ENCODE measurements at regions not wholly inside any gene's neighbourhood (a gene's known extent, or its start where the extent isn't known, plus 50 kb on each side); places are given as distances from the start of the nearest gene placed in this dataset.

- no peaks in the 10 kb centered on the region for H3K36me3 Mint-ChIP-seq
- DNase-seq, result no peak
- Histone ChIP-seq H3K9me3 (no peaks in the 10 kb centered on the region), H3K36me3 (ENCODE audit: control insufficient read depth in 2 of 2, extremely low read depth in 1 of 2, insufficient read depth in 1 of 2, low read length in 1 of 2) (no peaks in the 10 kb centered on the region), H3K4me1 (ENCODE audit: control insufficient read depth in 1 of 2, extremely low read depth in 1 of 2, insufficient read depth in 2 of 2, low read length in 2 of 2) (no peaks in the 10 kb centered on the region), H3K27me3 (replicated peaks in 1 of 2; ENCODE audit: control insufficient read depth in 2 of 2, extremely low read depth in 1 of 2, insufficient read depth in 2 of 2, low read length in 1 of 2) (peaks cover 0 to 2% of the 10 kb centered on the region in 2 experiments), H3K4me3 (ENCODE audit: control insufficient read depth in 1 of 2, extremely low read depth in 1 of 2, low read length in 1 of 2) (no peak overlapping the region), H3K27ac (ENCODE audit: low read length) (no peak overlapping the region)
- no peak overlapping the region for H3K27ac Mint-ChIP-seq
- ChIA-PET POLR2A (no interaction called here), CTCF (no interaction called here)
- 100% methylated on average over 3 of the region's 7 CpGs for WGBS (ENCODE audit: insufficient coverage)
- ATAC-seq (replicated peaks in 1 of 4), result no peak
- no peaks in the 10 kb centered on the region for H3K4me1 Mint-ChIP-seq
- peaks cover 3 to 5% of the 10 kb centered on the region in 2 donors for H3K27me3 Mint-ChIP-seq
- H3K9me3 Mint-ChIP-seq, result no peaks in the 10 kb centered on the region
- no peak overlapping the region for H3K4me3 Mint-ChIP-seq
These were observed 185.5 kb downstream of the SCP2D1 start for GRCh38 chr20:18999086-18999485.

- Histone ChIP-seq H3K4me3 (ENCODE audit: control insufficient read depth in 1 of 2, extremely low read depth in 1 of 2, low read length in 1 of 2) (no peak overlapping the region), H3K27ac (ENCODE audit: low read length) (no peak overlapping the region), H3K4me1 (ENCODE audit: control insufficient read depth in 1 of 2, extremely low read depth in 1 of 2, insufficient read depth in 2 of 2, low read length in 2 of 2) (no peaks in the 10 kb centered on the region), H3K36me3 (ENCODE audit: control insufficient read depth in 2 of 2, extremely low read depth in 1 of 2, insufficient read depth in 1 of 2, low read length in 1 of 2) (no peaks in the 10 kb centered on the region), H3K9me3 (no peaks in the 10 kb centered on the region), H3K27me3 (replicated peaks in 1 of 2; ENCODE audit: control insufficient read depth in 2 of 2, extremely low read depth in 1 of 2, insufficient read depth in 2 of 2, low read length in 1 of 2) (peaks cover 0 to 2% of the 10 kb centered on the region in 2 experiments)
- peaks cover 0 to under 1% of the 10 kb centered on the region in 2 donors for H3K27me3 Mint-ChIP-seq
- no peaks in the 10 kb centered on the region for H3K36me3 Mint-ChIP-seq
- H3K9me3 Mint-ChIP-seq, result no peaks in the 10 kb centered on the region
- DNase-seq, result no peak
- ChIA-PET POLR2A (no interaction called here), CTCF (no interaction called here)
- H3K4me3 Mint-ChIP-seq, result no peak overlapping the region
- no peak for ATAC-seq (replicated peaks in 1 of 4)
- H3K27ac Mint-ChIP-seq, result no peak overlapping the region
- H3K4me1 Mint-ChIP-seq, result no peaks in the 10 kb centered on the region
- WGBS (ENCODE audit: insufficient coverage), result 60% methylated on average over 3 of the region's 7 CpGs
These were observed 186.5 kb downstream of the SCP2D1 start for GRCh38 chr20:19000078-19000477.

GRCh38 chr20:19001177-19001576 lies 187.6 kb downstream of the SCP2D1 start:
- Histone ChIP-seq H3K9me3 (no peaks in the 10 kb centered on the region), H3K27ac (ENCODE audit: low read length) (no peak overlapping the region), H3K4me1 (ENCODE audit: control insufficient read depth in 1 of 2, extremely low read depth in 1 of 2, insufficient read depth in 2 of 2, low read length in 2 of 2) (no peaks in the 10 kb centered on the region), H3K27me3 (replicated peaks in 1 of 2; ENCODE audit: control insufficient read depth in 2 of 2, extremely low read depth in 1 of 2, insufficient read depth in 2 of 2, low read length in 1 of 2) (peaks cover 0 to 2% of the 10 kb centered on the region in 2 experiments), H3K36me3 (ENCODE audit: control insufficient read depth in 2 of 2, extremely low read depth in 1 of 2, insufficient read depth in 1 of 2, low read length in 1 of 2) (no peaks in the 10 kb centered on the region), H3K4me3 (ENCODE audit: control insufficient read depth in 1 of 2, extremely low read depth in 1 of 2, low read length in 1 of 2) (no peak overlapping the region)
- no peaks in the 10 kb centered on the region for H3K4me1 Mint-ChIP-seq
- DNase-seq, result no peak
- ChIA-PET CTCF (no interaction called here), POLR2A (no interaction called here)
- ATAC-seq (replicated peaks in 1 of 4), result no peak
- no peaks in the 10 kb centered on the region for H3K36me3 Mint-ChIP-seq
- no peaks in the 10 kb centered on the region for H3K9me3 Mint-ChIP-seq
- 80% methylated on average over 1 of the region's 1 CpG for WGBS (ENCODE audit: insufficient coverage)
- no peak overlapping the region for H3K4me3 Mint-ChIP-seq
- H3K27me3 Mint-ChIP-seq, result no peaks in the 10 kb centered on the region
- no peak overlapping the region for H3K27ac Mint-ChIP-seq

- Mint-ChIP-seq H3K27ac (no peak overlapping the region), H3K4me3 (no peak overlapping the region), H3K27me3 (peaks cover 1 to 8% of the 10 kb centered on the region in 2 donors), H3K36me3 (no peaks in the 10 kb centered on the region), H3K4me1 (no peaks in the 10 kb centered on the region), H3K9me3 (peaks cover 0 to 2% (median 0%) of the 10 kb centered on the region in 3 donors)
- Histone ChIP-seq H3K27me3 (replicated peaks in 1 of 2; ENCODE audit: control insufficient read depth in 2 of 2, extremely low read depth in 1 of 2, insufficient read depth in 2 of 2, low read length in 1 of 2) (peaks cover 0 to 2% of the 10 kb centered on the region in 2 experiments), H3K4me1 (ENCODE audit: control insufficient read depth in 1 of 2, extremely low read depth in 1 of 2, insufficient read depth in 2 of 2, low read length in 2 of 2) (no peaks in the 10 kb centered on the region), H3K27ac (ENCODE audit: low read length) (no peak overlapping the region), H3K4me3 (ENCODE audit: control insufficient read depth in 1 of 2, extremely low read depth in 1 of 2, low read length in 1 of 2) (no peak overlapping the region), H3K9me3 (no peaks in the 10 kb centered on the region), H3K36me3 (ENCODE audit: control insufficient read depth in 2 of 2, extremely low read depth in 1 of 2, insufficient read depth in 1 of 2, low read length in 1 of 2) (no peaks in the 10 kb centered on the region)
- ChIA-PET CTCF (no interaction called here), POLR2A (no interaction called here)
- DNase-seq (no peak), ATAC-seq (replicated peaks in 1 of 4) (no peak)
- 40% methylated on average over 1 of the region's 5 CpGs for WGBS (ENCODE audit: insufficient coverage)
These were observed 190.1 kb downstream of the SCP2D1 start for GRCh38 chr20:19003366-19004336.

GRCh38 chr20:19004975-19005374 lies 191.4 kb downstream of the SCP2D1 start:
- no peak overlapping the region for H3K27ac ChIP-seq (ENCODE audit: low read length)
- Mint-ChIP-seq H3K27me3 (peaks cover 1 to 11% of the 10 kb centered on the region in 2 donors), H3K4me1 (no peaks in the 10 kb centered on the region), H3K27ac (no peak overlapping the region), H3K36me3 (no peaks in the 10 kb centered on the region), H3K4me3 (no peak overlapping the region), H3K9me3 (peaks cover 0 to 4% (median 0%) of the 10 kb centered on the region in 3 donors)
- 80% methylated on average over 5 of the region's 6 CpGs for WGBS (ENCODE audit: insufficient coverage)
- H3K27me3 ChIP-seq (replicated peaks in 1 of 2; ENCODE audit: control insufficient read depth in 2 of 2, extremely low read depth in 1 of 2, insufficient read depth in 2 of 2, low read length in 1 of 2), result peaks cover 0 to 2% of the 10 kb centered on the region in 2 experiments
- no peak for DNase-seq
- H3K4me1 ChIP-seq (ENCODE audit: control insufficient read depth in 1 of 2, extremely low read depth in 1 of 2, insufficient read depth in 2 of 2, low read length in 2 of 2), result no peaks in the 10 kb centered on the region
- H3K36me3 ChIP-seq (ENCODE audit: control insufficient read depth in 2 of 2, extremely low read depth in 1 of 2, insufficient read depth in 1 of 2, low read length in 1 of 2), result no peaks in the 10 kb centered on the region
- no peaks in the 10 kb centered on the region for H3K9me3 ChIP-seq
- no peak for ATAC-seq (replicated peaks in 1 of 4)
- POLR2A ChIA-PET, result no interaction called here
- no peak overlapping the region for H3K4me3 ChIP-seq (ENCODE audit: control insufficient read depth in 1 of 2, extremely low read depth in 1 of 2, low read length in 1 of 2)
- CTCF ChIA-PET, result no interaction called here

- WGBS (ENCODE audit: insufficient coverage), result 50% methylated on average over 2 of the region's 5 CpGs
- Histone ChIP-seq H3K36me3 (ENCODE audit: control insufficient read depth in 2 of 2, extremely low read depth in 1 of 2, insufficient read depth in 1 of 2, low read length in 1 of 2) (no peaks in the 10 kb centered on the region), H3K4me3 (ENCODE audit: control insufficient read depth in 1 of 2, extremely low read depth in 1 of 2, low read length in 1 of 2) (no peak overlapping the region), H3K27ac (ENCODE audit: low read length) (no peak overlapping the region), H3K9me3 (no peaks in the 10 kb centered on the region), H3K27me3 (replicated peaks in 1 of 2; ENCODE audit: control insufficient read depth in 2 of 2, extremely low read depth in 1 of 2, insufficient read depth in 2 of 2, low read length in 1 of 2) (no peaks in the 10 kb centered on the region), H3K4me1 (ENCODE audit: control insufficient read depth in 1 of 2, extremely low read depth in 1 of 2, insufficient read depth in 2 of 2, low read length in 2 of 2) (no peaks in the 10 kb centered on the region)
- ChIA-PET POLR2A (no interaction called here), CTCF (no interaction called here)
- peaks cover 3 to 14% of the 10 kb centered on the region in 2 donors for H3K27me3 Mint-ChIP-seq
- ATAC-seq (replicated peaks in 1 of 4) (no peak), DNase-seq (no peak)
- H3K9me3 Mint-ChIP-seq, result peaks cover 0 to 4% (median 0%) of the 10 kb centered on the region in 3 donors
- H3K27ac Mint-ChIP-seq, result no peak overlapping the region
- H3K4me3 Mint-ChIP-seq, result no peak overlapping the region
- no peaks in the 10 kb centered on the region for H3K4me1 Mint-ChIP-seq
- H3K36me3 Mint-ChIP-seq, result no peaks in the 10 kb centered on the region
These were observed 194.9 kb downstream of the SCP2D1 start for GRCh38 chr20:19008497-19008896.

Measured in T-cell (primary cell).